ENCODE measurements at regions not wholly inside any gene's neighbourhood (a gene's known extent, or its start where the extent isn't known, plus 50 kb on each side); places are given as distances from the start of the nearest gene placed in this dataset.

GRCh38 chr13:34405410-34406181 is 536.5 kb upstream of the NBEA start:
- TF ChIP-seq POLR2A (IDR thresholded peaks at IDR 0.05; ENCODE audit: low read length) (no peak), GATA1 (IDR thresholded peaks at IDR 0.05; ENCODE audit: low read depth, low read length) (no peak)

Measured in erythroblast (primary cell).